WTC11 (cell line): ENCODE measurements at regions not wholly inside any gene's neighbourhood (a gene's known extent, or its start where the extent isn't known, plus 50 kb on each side); places are given as distances from the start of the nearest gene placed in this dataset.

Experiments
- ATAC-seq: fragments of 200-7000 bp; cut with Tn5 transposase; 2 replicates; pipeline ENCODE4 v1.10.0; 2021; ENCODE audit warnings: mild to moderate bottlenecking, moderate library complexity
- CTCF ChIA-PET: fragments of 300-600 bp; sonication (Branson Sonifier 250); formaldehyde crosslinking; loops from one replicate; lab custom pipeline; 2021; ENCODE audit warnings: antibody characterized with exemption; lab: Charles Lee
- POLR2A ChIA-PET: fragments of 350-600 bp; sonication (Branson Sonifier 250); formaldehyde crosslinking; loops from one replicate; lab custom pipeline; 2021; ENCODE audit warnings: antibody characterized with exemption; lab: Charles Lee
- DNase-seq: peaks from one replicate; pipeline ENCODE4 v3.0.0; 2021; ENCODE audit warnings: low spot score
- H3K27ac Mint-ChIP-seq: 2 replicates; pipeline ENCODE4 v1.8.0; 2021; ENCODE audit warnings: mixed read lengths
- H3K27me3 Mint-ChIP-seq: 2 replicates; pipeline ENCODE4 v1.8.0; 2021; ENCODE audit warnings: low read depth, mild to moderate bottlenecking, moderate library complexity, mixed read lengths
- H3K36me3 Mint-ChIP-seq: 2 replicates; pipeline ENCODE4 v1.8.0; 2021; ENCODE audit warnings: mixed read lengths
- H3K4me1 Mint-ChIP-seq: 2 replicates; pipeline ENCODE4 v1.8.0; 2022; ENCODE audit warnings: mixed read lengths
- H3K4me3 Mint-ChIP-seq: 2 replicates; pipeline ENCODE4 v1.8.0; 2021; ENCODE audit warnings: mild to moderate bottlenecking, moderate library complexity, mixed read lengths
- H3K9me3 Mint-ChIP-seq: 2 replicates; pipeline ENCODE4 v1.8.0; 2021; ENCODE audit warnings: mixed read lengths
- AFF4 ChIP-seq: sonication (generic); formaldehyde crosslinking; IDR thresholded peaks from 2 replicates; pipeline ENCODE4 v1.8.1; 2023; ENCODE audit warnings: mild to moderate bottlenecking, missing genetic modification reagents, borderline replicate concordance
- ATF1 ChIP-seq: sonication (generic); formaldehyde crosslinking; IDR thresholded peaks from 2 replicates; pipeline ENCODE4 v1.8.1; 2023; ENCODE audit warnings: mild to moderate bottlenecking, moderate library complexity, missing genetic modification reagents
- ATF3 ChIP-seq: sonication (generic); formaldehyde crosslinking; conservative IDR thresholded peaks from 2 replicates; pipeline ENCODE4 v1.8.1; 2022; ENCODE audit warnings: mild to moderate bottlenecking, missing genetic modification reagents
- ELF4 ChIP-seq: sonication (generic); formaldehyde crosslinking; IDR thresholded peaks from 2 replicates; pipeline ENCODE4 v1.8.1; 2022; ENCODE audit warnings: low read depth, mild to moderate bottlenecking, moderate library complexity, missing genetic modification reagents
- FOXJ3 ChIP-seq: sonication (generic); formaldehyde crosslinking; IDR thresholded peaks from 2 replicates; pipeline ENCODE4 v1.9.0; 2021; ENCODE audit warnings: missing genetic modification reagents, mild to moderate bottlenecking, borderline replicate concordance
- FOXK1 ChIP-seq: sonication (generic); formaldehyde crosslinking; IDR thresholded peaks from 2 replicates; pipeline ENCODE4 v1.8.0; 2022; ENCODE audit warnings: mild to moderate bottlenecking, moderate library complexity, missing genetic modification reagents
- GRHL2 ChIP-seq: fragments of 250-450 bp; sonication (Bioruptor Pico); IDR thresholded peaks from 2 replicates; pipeline ENCODE4 v1.8.0; 2022; ENCODE audit warnings: mild to moderate bottlenecking, moderate library complexity; ENCODE audit not compliant: insufficient replicate concordance, severe bottlenecking
- HMGA2 ChIP-seq: fragments of 250-450 bp; sonication (Bioruptor Pico); IDR thresholded peaks from 2 replicates; pipeline ENCODE4 v1.4.0; 2021; ENCODE audit warnings: mild to moderate bottlenecking, moderate library complexity
- IRF2 ChIP-seq: sonication (generic); formaldehyde crosslinking; IDR thresholded peaks from 2 replicates; pipeline ENCODE4 v1.8.0; 2022; ENCODE audit warnings: low read depth, missing genetic modification reagents, borderline replicate concordance
- JAZF1 ChIP-seq: fragments of 250-450 bp; sonication (Bioruptor Pico); IDR thresholded peaks from 2 replicates; pipeline ENCODE4 v1.9.0; 2021; ENCODE audit warnings: moderate library complexity, mild to moderate bottlenecking, inconsistent platforms
- MLX ChIP-seq: sonication (generic); formaldehyde crosslinking; IDR thresholded peaks from 2 replicates; pipeline ENCODE4 v1.8.1; 2023; ENCODE audit warnings: mild to moderate bottlenecking, missing genetic modification reagents, moderate library complexity
- NFE2L1 ChIP-seq: sonication (generic); formaldehyde crosslinking; IDR thresholded peaks from 2 replicates; pipeline ENCODE4 v1.8.1; 2023; ENCODE audit warnings: missing genetic modification reagents
- NR2C2 ChIP-seq: sonication (generic); formaldehyde crosslinking; IDR thresholded peaks from 2 replicates; pipeline ENCODE4 v1.8.0; 2022; ENCODE audit warnings: mild to moderate bottlenecking, missing genetic modification reagents
- SMAD4 ChIP-seq: sonication (generic); formaldehyde crosslinking; IDR thresholded peaks from 2 replicates; pipeline ENCODE4 v1.8.0; 2022; ENCODE audit warnings: mild to moderate bottlenecking, missing genetic modification reagents
- SOX15 ChIP-seq: fragments of 250-450 bp; sonication (Bioruptor Pico); IDR thresholded peaks from 2 replicates; pipeline ENCODE4 v1.9.0; 2021; ENCODE audit warnings: mild to moderate bottlenecking
- STAT6 ChIP-seq: sonication (generic); formaldehyde crosslinking; conservative IDR thresholded peaks from 2 replicates; pipeline ENCODE4 v1.8.1; 2023; ENCODE audit warnings: mild to moderate bottlenecking, low read depth, missing genetic modification reagents, moderate library complexity
- ZNF532 ChIP-seq: fragments of 250-450 bp; sonication (Bioruptor Pico); IDR thresholded peaks from 2 replicates; pipeline ENCODE4 v1.9.0; 2021; ENCODE audit warnings: mild to moderate bottlenecking, borderline replicate concordance
- ZNF671 ChIP-seq: fragments of 250-450 bp; sonication (Bioruptor Pico); IDR thresholded peaks from 2 replicates; pipeline ENCODE4 v1.8.0; 2021; ENCODE audit warnings: mild to moderate bottlenecking
- ZSCAN18 ChIP-seq: fragments of 250-450 bp; sonication (Bioruptor Pico); IDR thresholded peaks from 2 replicates; pipeline ENCODE4 v2.1.2; 2022; ENCODE audit warnings: mild to moderate bottlenecking, moderate library complexity

GRCh38 chr2:144621266-144621665 is 101.3 kb upstream of the ZEB2 start:
- Mint-ChIP-seq H3K4me1 (peaks cover 9% of the 10 kb centered on the region), H3K4me3 (no peak overlapping the region), H3K27me3 (peaks cover 4% of the 10 kb centered on the region), H3K9me3 (peaks cover 24% of the 10 kb centered on the region), H3K27ac (no peak overlapping the region), H3K36me3 (peaks cover 16% of the 10 kb centered on the region)
- ATAC-seq (no peak), DNase-seq (no peak)
- POLR2A ChIA-PET, result no interaction called here
- no peak for TF ChIP-seq SMAD4 (CRISPR knock-in tag)
- TF ChIP-seq ELF4 (CRISPR knock-in tag), result no peak
- no peak for TF ChIP-seq AFF4 (CRISPR knock-in tag)
- no peak for TF ChIP-seq STAT6 (CRISPR knock-in tag)
- no peak for TF ChIP-seq IRF2 (CRISPR knock-in tag)
- no peak for TF ChIP-seq GRHL2 (CRISPR knock-in tag)
- TF ChIP-seq NFE2L1 (CRISPR knock-in tag), result no peak
- no peak for TF ChIP-seq NR2C2
- CTCF ChIA-PET, result no interaction called here

- Mint-ChIP-seq H3K27ac (no peak overlapping the region), H3K9me3 (peaks cover 27% of the 10 kb centered on the region), H3K4me3 (no peak overlapping the region), H3K4me1 (peaks cover 11% of the 10 kb centered on the region), H3K27me3 (peaks cover 4% of the 10 kb centered on the region), H3K36me3 (peaks cover 16% of the 10 kb centered on the region)
- DNase-seq (no peak), ATAC-seq (no peak)
- CTCF ChIA-PET, result no interaction called here
- POLR2A ChIA-PET, result no interaction called here
- TF ChIP-seq FOXK1 (CRISPR knock-in tag) (no peak), SOX15 (CRISPR knock-in tag) (no peak), HMGA2 (CRISPR knock-in tag) (no peak), ATF1 (CRISPR knock-in tag) (no peak), IRF2 (CRISPR knock-in tag) (no peak), ZNF671 (no peak), FOXJ3 (CRISPR knock-in tag) (no peak), JAZF1 (CRISPR knock-in tag) (no peak), ZNF532 (no peak), ATF3 (CRISPR knock-in tag) (no peak), NFE2L1 (CRISPR knock-in tag) (no peak), STAT6 (CRISPR knock-in tag) (no peak), ZSCAN18 (CRISPR knock-in tag) (no peak), MLX (no peak)
These were observed 99.8 kb upstream of the ZEB2 start for GRCh38 chr2:144619760-144620159.
